Ureter (tissue), 1 donor: ENCODE measurements at regions not wholly inside any gene's neighbourhood (a gene's known extent, or its start where the extent isn't known, plus 50 kb on each side); places are given as distances from the start of the nearest gene placed in this dataset.

Experiments
- DNase-seq: peaks from one replicate; pipeline ENCODE4 v3.0.0-alpha.2; 2020; ENCODE audit warnings: low spot score
- donor health status: DM: yes; HTN: yes; CAD: no.

DNA sequence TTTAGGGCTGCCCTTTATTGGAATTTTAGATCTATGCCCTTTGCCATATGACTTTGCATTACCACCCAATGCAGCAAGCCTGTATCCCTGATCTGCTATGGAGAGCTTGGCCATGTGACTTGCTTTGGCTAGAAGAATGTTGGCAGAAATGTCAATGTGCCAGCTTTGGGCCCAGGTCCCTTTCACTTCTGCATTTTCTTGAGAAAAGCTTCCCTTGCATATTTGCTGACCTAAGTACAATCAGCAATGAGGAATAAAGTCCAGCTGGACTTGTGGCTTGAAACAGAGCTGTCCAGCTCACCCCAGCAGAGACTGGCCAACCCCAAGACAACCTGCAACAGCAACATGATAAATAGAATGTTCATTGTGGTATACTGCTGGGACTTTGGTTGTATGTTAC is 135.9 kb downstream of the PAH start:
- no peak for DNase-seq

DNA sequence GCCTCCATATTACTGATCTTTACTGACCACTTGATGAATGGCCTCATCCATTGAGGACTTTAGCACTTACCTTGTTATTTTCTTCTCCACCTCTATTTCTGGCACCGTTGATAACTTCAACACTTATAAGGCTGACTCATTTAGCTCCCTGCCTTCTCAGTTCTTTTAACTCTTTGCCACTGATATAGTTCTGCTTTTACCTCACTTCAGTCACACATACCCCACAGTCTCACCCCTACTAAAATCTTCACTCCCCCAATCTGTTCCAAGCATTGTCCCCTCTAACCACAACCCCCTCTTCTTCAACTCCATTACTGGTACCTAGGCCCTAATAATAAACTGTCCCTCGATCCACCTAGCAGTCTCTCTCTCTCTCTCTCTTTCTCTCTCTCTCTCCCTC is 141.0 kb downstream of the PAH start:
- DNase-seq = no peak

DNA sequence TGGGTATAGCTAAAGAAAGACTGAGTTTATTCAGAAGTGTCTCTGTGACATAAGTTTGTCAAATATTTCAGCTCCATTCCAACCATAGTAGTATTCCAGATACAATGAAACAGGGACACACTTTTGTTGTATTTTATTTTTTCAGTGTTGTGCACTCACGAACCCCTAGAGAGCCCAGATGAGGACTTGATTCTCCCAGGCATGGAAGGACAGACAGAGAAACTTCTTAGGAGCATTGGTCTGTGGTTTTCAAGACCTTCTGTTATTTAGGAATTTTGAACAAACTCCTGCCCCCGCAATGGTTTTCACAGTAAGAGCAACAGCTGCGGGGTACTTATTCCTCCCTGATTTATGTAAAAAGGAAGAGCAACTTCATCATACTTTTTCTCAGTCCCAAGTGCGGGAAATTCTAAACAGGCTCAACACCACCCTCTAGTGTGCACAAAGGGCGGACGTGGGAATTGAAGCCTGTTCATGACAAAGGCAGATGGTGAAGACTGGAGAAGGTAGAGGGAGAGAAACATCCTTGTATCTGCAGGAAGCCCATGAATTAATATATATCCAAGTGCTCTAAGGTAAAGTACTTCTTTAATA is 147.6 kb downstream of the PAH start:
- peak; percentile 65 for DNase-seq

DNA sequence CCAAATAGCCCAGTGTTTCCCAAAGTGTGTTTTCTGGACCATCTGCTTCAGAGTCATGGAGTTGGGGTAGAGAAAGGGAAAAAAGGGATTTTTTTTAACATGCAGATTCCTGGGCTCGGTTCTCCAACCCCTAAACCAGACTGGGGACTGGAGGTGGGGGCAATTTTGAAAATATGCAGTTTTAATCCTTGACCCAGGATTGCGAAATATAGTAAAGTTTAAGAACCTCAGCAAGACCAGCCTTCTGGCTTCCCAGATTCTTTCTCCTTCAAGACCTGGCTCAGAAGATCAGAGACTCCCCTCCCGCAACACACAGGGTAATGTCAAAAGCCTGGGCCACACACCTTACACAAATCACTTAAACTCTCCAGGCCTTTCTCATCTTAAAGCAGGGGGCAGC is 150.1 kb downstream of the PAH start:
- DNase-seq = no peak

DNA sequence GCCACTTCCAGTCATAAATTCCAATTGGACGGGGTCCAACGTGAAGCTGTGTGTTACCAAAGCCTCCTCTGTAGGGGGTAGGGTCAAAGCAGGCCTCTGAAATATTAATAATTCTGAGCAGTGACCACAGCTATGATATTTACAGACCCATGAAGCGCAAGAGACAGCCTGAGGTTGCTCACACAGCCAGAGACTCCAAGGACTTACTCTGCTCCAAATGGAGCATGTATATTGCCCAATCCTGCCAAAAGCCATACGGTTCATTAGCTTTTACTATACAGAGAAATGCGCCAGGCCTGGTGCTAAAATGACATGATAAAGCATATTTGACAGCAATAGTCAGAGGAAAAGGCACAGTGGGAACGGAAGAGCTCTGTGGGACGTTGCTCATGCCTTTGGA is 151.3 kb downstream of the PAH start:
- DNase-seq = no peak

DNA sequence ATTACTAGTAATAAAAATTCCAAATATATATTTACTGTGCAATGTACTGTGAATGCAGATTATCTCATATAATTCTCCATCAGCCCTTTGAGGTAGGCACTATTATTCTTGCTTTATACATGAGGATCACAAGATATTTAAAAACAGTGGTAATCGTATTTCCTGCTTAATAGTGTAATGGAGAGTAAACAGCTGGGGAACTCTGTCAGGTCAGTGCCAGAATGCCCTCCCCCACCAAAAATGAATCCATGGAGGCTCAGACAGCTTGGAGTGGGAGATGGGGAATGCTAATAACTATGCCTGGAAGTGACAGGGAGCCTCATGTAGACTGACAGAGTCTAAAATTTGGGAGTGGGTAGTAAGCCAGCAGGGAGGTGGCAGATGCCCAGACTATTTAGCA is 153.6 kb downstream of the PAH start:
- DNase-seq = no peak

DNA sequence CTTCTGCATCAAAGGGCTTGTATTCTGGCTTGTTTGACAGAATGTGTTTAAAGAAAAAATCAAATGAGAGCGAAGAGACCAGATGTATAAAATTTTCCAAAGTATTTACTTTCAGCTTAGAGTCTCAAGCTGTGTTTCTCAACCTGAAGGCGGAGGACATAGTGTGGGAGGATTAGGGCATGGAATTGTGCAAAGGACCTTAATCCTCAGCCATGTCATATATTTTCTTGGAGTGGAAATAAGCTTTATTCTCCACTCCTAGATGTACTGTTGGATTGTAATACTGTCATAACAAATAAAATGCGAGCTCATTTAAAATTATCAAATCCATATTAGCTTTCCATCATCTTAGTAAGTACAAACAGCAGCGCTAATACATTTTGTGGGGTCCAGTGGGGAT is 154.0 kb downstream of the PAH start:
- no peak for DNase-seq

DNA sequence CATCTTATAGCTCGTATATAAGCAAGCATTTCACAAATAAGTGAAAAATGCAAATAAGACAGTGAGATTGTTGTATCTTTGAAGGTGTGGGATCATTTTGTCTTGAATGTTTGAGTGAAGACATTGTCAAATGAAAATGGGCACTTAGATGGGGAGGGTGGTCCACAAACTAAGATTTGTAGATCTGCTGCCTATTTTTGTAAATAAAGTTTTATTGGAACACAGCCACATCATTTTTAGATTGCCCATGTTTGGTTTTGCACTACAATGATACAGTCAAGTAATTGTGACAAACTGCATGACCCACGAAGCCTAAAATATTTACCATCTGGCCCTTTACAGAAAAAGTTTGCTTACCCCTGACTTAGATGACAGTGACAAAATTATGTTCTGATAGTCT is 156.7 kb downstream of the PAH start:
- DNase-seq = no peak

DNA sequence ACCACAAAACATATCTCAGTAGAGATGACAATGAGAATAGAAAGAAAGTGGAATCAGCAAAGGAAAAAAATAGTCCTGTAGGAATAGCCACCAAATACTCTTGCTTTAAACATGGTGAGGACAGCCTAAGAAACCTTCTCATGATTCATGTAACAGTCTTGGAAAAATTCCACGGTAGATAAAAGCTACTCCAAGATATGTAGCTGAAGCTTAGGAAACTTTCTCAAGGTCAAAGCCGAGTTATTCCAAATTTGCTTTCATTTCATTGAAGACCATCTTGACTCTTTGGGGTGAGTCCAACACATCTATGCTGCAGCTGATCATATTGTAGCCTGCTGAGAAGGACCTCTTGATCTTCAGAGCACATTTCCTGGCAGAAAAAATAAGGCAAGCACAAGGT is 157.6 kb downstream of the PAH start:
- no peak for DNase-seq

DNA sequence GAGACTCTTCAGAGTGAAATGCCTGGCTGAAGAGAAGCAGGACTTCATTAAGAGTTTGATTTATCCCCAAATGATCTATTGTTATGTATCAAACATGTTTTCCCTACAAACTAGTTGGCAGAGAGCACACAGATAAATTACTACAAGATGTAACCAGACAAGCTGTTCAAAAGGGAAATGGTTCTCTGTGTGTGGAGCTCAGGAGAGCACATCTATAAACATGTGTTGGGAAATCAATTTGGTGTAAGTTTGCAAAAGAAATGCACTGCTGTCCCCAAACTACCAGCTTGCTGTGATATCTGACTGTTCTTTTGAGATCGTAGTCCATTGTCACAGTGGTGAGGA is 159.2 kb downstream of the PAH start:
- no peak for DNase-seq

DNA sequence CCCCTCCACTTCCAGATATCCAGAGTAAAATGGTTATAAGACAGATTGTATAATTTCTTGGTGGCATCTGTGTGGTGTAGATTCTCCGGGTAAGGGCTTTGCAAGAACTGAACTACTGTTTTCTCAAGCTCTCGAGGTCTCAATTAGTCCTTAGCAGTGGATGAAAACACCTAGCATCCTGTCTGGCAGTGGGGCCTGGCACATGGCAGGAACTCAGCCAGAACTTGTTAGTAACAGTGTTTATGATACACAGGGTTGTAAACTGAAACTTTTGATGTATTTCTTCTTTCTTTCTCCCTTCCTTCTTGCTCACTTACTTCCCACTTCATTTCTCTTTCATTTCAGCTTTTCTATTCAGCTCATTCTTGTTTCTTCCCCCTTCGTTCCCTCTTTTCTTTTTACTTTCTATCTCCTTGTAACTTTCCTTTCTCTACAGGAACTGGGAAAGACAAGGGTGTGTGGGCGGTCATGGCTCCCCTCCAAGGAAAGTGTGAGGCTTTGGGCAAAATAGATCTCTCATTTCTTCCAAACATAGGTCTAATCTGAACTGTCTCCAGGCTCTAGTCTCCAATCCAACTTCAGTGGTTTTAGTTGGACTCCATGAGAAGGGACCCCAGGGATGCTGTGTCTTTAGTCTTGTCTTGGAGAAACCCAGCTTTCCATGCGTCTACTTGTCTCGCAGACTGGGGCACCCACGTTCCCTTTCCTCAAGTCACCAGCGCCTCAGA is 159.7 kb downstream of the PAH start:
- DNase-seq = no peak

DNA sequence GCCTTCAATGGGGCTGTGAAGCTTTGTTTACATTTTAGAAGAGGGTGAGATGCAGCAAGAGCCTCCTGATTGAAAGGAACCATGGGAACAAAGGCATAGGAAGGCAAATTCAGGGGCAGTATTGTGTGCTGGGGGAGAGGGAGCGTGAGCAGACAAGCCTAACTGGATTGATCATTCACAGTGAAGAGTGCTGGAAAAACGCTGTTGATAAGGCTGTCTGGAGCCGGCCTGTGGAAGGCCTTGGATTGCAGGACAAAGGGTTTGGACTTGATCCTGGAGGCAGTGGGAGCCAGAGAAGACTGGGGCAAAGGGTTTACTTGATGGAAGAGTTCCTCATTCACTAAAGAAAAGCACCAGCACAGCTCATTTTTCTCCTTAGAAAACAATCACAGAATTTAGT is 160.5 kb downstream of the PAH start:
- DNase-seq = no peak

DNA sequence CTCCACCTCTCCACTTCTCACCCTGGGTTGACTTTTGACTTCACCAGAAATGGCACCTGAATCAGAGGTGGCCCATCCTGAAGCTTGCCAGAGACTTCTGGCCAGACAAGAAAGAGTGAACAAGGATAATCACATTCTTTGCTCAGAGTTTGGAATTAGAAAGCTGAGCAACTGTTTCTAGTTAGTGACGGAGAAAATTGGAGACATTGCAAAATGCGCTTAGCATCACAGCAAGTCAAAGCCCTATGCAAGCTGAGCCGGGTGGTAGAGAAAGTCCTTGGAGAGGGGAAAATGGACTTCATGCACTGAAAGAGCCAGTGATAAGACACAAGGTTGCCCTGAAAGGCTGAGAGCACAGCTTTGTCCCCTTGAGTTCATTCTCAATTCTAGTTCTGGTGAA is 161.8 kb downstream of the PAH start:
- DNase-seq = no peak

DNA sequence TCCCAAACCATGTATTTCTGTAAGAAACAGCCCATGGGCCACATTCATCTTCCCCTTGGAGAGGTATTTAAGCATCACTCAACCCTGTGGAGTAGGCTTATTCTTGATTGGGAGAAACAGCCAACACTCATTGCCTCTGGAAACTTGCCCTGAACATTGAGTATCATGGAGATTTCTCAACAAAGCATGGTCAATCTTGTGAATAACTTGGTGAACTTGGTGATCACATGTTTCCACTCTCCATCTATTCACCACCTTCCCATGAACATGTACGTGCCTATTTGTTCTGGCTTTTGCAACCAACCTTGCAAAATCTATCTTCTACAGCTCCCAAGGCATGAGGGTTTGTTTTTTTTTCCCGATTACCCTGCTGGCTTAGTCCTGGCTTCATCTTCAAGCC is 163.2 kb downstream of the PAH start:
- DNase-seq = no peak

DNA sequence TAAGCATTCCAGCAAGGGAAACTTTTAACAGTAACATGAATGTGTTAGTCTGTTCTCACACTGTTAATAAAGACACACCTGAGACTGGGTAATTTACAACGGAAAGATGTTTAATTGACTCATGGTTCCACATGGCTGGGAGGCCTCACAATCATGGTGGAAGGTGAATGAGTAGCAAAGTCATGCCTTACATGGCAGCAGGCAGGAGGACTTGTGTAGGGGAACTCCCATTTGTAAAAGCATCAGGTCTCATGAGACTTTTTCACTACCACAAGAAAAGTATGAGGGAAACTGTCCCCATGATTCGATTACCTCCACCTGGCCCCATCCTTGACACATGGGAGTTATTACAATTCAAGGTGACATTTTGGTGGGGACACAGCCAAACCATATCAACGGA is 168.3 kb downstream of the PAH start:
- DNase-seq = no peak

DNA sequence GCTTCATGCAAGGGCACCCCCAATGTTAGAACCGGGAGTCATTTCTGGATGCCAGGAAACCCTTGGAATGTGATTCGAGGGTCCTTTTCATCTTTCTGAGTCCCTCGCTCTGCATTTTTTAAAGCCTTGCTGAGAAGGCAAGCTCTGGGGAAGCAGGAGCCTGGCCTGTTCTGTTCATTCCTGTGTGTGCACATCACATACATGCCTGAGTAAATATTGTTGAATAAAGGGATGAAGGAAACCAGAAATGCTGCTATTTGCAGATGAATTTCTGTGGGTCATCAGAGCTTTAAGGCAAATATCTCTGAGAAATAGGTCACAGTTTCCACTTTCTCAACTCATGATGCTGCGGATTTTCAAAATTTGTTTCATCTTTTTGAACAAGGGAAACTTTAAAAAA is 170.1 kb downstream of the PAH start:
- no peak for DNase-seq

DNA sequence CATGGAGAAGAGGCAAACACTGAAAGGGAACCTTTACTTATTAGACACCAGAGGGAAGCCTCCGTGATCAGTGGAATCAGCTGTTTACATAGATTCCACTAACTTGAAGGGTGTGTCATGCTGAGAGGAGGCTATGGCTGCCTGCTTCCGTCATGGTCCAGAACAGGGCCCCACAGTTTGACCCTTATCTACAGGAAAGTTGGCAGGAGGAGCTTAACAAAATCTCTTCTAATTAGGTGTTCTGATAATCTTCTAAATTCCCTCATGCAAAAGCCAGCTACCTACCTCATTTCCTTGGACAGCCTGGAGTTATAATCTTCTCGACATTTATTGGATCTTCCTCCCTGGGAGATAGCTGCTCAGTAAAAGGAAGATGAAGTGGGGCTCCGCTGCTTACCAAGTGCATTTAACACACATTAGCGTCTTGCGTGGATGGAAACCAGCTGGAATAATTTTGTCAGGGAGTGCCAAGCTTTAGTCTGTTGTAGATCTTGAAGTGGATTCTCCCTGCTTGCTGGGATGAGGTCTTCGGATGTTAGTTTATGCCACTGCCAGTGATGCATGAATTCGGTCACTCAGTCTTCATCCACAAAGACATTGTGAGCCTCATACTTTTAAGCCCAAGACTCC is 171.0 kb downstream of the PAH start:
- no peak for DNase-seq

DNA sequence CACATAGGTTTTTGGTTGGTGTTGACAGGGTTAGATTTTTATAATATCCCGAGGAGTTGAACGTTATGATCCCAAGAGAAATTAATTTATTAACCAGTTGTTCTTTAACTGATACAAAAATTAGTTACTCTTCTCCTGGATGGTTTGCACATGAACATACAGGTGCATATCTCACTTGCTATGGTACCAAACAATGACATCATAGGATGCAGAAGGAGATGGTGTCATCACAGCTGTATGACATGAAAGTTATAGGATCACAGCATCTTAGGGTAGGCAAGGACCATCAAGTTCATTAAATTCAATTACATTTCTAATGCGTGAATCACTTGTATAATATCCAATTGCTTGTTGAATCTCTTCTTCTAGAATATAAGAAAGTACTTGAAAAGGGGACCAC is 175.8 kb downstream of the PAH start:
- DNase-seq = no peak

DNA sequence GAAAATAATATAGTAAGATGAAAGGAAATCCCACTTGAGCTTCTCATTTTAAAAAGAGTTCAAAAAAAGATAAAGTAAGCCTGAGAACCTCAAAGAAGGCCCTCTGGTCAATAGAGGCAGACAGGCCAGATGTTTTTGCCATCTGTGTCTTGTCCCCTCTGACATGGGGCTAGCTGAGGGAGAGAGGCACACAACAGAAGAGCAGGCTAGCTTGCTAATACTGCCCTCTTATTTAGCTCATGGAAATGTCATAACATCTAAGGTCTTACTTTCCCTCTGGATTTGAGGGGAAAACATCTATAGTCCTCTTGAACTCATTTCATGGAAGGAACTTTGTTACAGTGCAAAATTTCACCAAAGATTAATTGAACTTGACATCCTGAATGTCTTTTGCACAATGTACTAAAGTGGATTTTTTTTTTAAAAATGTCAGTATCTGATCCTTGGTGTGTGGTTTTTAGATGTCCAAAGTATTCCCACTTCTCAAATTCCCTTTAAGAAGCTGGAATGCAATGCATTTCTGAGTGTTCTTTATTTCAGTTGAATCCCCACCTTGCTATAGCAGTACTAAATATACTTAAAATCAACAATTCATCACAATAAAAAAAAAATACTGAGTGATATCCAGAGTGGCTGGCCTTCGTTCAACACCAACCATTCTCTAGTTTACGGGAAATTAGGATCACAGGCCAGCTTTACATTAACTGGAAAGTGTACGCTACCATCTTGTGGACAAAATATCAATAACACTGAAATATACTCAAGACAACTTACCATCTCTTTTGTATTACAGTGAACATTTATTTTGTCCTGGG is 176.7 kb downstream of the PAH start:
- no peak for DNase-seq

DNA sequence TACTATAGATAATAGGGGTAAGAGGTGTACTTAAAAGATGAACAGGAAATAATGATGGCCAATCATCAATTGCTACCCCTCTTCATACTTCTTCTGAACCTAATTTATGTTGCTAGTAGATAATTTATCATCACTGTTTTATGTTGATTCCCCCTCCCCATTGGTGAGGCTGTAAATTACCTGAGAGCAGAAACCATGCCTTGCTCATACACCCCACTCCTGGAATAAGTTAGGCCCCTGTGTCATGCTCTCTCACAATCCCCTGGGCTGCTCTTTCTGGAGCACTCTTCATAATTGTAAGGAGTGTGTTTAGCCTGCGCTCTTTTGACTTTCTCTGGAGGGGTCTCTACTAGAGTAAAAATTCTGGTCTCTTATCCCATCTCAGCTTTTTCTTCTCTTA is 180.7 kb downstream of the PAH start:
- no peak for DNase-seq

DNA sequence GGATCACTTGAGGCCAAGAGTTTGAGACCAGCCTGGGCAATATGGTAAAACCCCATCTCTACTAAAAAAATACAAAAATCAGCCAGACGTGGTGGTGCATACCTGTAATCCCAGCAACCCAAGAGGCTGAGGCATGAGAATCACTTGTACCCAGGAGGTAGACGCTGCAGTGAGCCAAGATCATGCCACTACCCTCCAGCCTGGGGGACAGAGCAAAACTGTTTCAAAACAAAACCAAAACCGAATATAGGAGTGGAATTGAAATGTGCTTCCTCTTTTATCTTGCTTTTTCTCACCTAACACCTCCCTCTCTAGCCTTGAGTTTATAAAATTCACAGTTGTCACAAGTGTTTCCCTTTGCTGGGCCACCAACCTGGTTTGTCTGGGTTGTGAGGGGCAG is 181.9 kb downstream of the PAH start:
- DNase-seq = no peak

DNA sequence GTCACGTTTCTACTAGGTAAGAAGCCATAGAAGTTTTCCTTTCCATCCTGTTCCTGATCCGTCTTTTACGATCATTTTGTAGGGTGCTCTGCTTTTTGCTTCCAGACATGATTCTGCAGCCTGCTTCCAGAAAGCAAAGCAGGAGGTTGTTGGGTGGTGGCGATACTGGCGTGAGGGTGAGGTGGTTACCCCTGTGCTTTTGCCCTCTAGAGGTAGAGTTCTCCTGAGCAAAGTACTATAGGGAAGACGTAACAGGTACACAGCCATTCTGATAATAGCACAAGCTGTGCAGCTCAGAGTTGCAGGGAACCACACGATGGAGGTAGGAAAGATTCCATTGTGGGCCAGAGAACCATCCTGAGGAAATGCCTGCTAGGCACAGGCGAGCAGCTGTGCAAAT is 186.0 kb downstream of the PAH start:
- DNase-seq = no peak
